C4-2B (cell line): ENCODE measurements at regions not wholly inside any gene's neighbourhood (a gene's known extent, or its start where the extent isn't known, plus 50 kb on each side); places are given as distances from the start of the nearest gene placed in this dataset.
"Not testable (repeated sequence)": the region's sequence is repeated elsewhere in the genome, so short reads cannot be mapped to it uniquely, and the experiment has no call there.

Experiments used
- H3K27ac ChIP-seq: fragments of 450-650 bp; 2 replicates; pipeline ENCODE4 v1.5.1; 2017
- CTCF ChIP-seq: fragments of 450-650 bp; conservative IDR thresholded peaks from 2 replicates; pipeline ENCODE4 v1.5.1; 2017; ENCODE audit warnings: mild to moderate bottlenecking
- ZFX ChIP-seq: fragments of 450-650 bp; IDR thresholded peaks from 2 replicates; pipeline ENCODE4 v1.6.1; 2017

GRCh38 chr9:65437724-65438123 is 152.7 kb upstream of the FOXD4L5 start:
- TF ChIP-seq CTCF (no peak), ZFX (no peak)
- H3K27ac ChIP-seq, result no peak overlapping the region

- TF ChIP-seq ZFX (no peak), CTCF (no peak)
- no peak overlapping the region for H3K27ac ChIP-seq
Observed at GRCh38 chr9:65435464-65435863, 150.5 kb upstream of the FOXD4L5 start.

- TF ChIP-seq ZFX (no peak), CTCF (no peak)
- no peak overlapping the region for H3K27ac ChIP-seq
Observed at GRCh38 chr9:65432722-65433323, 147.8 kb upstream of the FOXD4L5 start.

GRCh38 chr9:65432051-65432450 is 147.0 kb upstream of the FOXD4L5 start:
- TF ChIP-seq CTCF (no peak), ZFX (no peak)
- no peak overlapping the region for H3K27ac ChIP-seq

- TF ChIP-seq CTCF, result no peak
- TF ChIP-seq ZFX, result no peak
- no peak overlapping the region for H3K27ac ChIP-seq
Observed at GRCh38 chr9:65430221-65430620, 145.2 kb upstream of the FOXD4L5 start.

- H3K27ac ChIP-seq, result not testable (repeated sequence)
Observed at GRCh38 chr9:65427361-65427760, 142.4 kb upstream of the FOXD4L5 start.

GRCh38 chr9:65426813-65427212 is 141.8 kb upstream of the FOXD4L5 start:
- H3K27ac ChIP-seq, result not testable (repeated sequence)

GRCh38 chr9:65426231-65426630 is 141.2 kb upstream of the FOXD4L5 start:
- no peak for TF ChIP-seq ZFX
- no peak for TF ChIP-seq CTCF

GRCh38 chr9:65425183-65425582 is 140.2 kb upstream of the FOXD4L5 start:
- H3K27ac ChIP-seq, result not testable (repeated sequence)

More at GRCh38 chr9:65426231-65426630, 141.2 kb upstream of the FOXD4L5 start:
- H3K27ac ChIP-seq, result no peak overlapping the region

- not testable (repeated sequence) for H3K27ac ChIP-seq
Observed at GRCh38 chr9:65424437-65424984, 139.5 kb upstream of the FOXD4L5 start.

GRCh38 chr9:65423691-65424436 is 138.9 kb upstream of the FOXD4L5 start:
- not testable (repeated sequence) for H3K27ac ChIP-seq

GRCh38 chr9:65422966-65423690 is 138.1 kb upstream of the FOXD4L5 start:
- not testable (repeated sequence) for H3K27ac ChIP-seq

GRCh38 chr9:65421486-65421885 is 136.5 kb upstream of the FOXD4L5 start:
- not testable (repeated sequence) for H3K27ac ChIP-seq
